Osteocyte (in vitro differentiated cells): ENCODE measurements at regions not wholly inside any gene's neighbourhood (a gene's known extent, or its start where the extent isn't known, plus 50 kb on each side); places are given as distances from the start of the nearest gene placed in this dataset.

Experiments used
- DNase-seq: peaks from one replicate; pipeline ENCODE4 v3.0.0; 2021; ENCODE audit warnings: mixed read lengths; ENCODE audit not compliant: unreplicated experiment; ENCODE audit errors: extremely low spot score
- H3K27ac Mint-ChIP-seq: one replicate; pipeline ENCODE4 v1.8.0; 2021; ENCODE audit warnings: mild to moderate bottlenecking, mixed read lengths; ENCODE audit not compliant: unreplicated experiment
- H3K27me3 Mint-ChIP-seq: one replicate; pipeline ENCODE4 v1.8.0; 2021; ENCODE audit warnings: mixed read lengths; ENCODE audit not compliant: unreplicated experiment
- H3K36me3 Mint-ChIP-seq: one replicate; pipeline ENCODE4 v1.8.0; 2021; ENCODE audit warnings: mixed read lengths; ENCODE audit not compliant: unreplicated experiment
- H3K4me1 Mint-ChIP-seq: one replicate; pipeline ENCODE4 v1.8.0; 2021; ENCODE audit warnings: mixed read lengths; ENCODE audit not compliant: unreplicated experiment
- H3K4me3 Mint-ChIP-seq: one replicate; pipeline ENCODE4 v1.8.0; 2021; ENCODE audit warnings: mild to moderate bottlenecking, moderate library complexity, mixed read lengths; ENCODE audit not compliant: unreplicated experiment
- H3K9me3 Mint-ChIP-seq: one replicate; pipeline ENCODE4 v1.8.0; 2021; ENCODE audit warnings: mixed read lengths; ENCODE audit not compliant: unreplicated experiment
- CTCF ChIP-seq: fragments of 200-600 bp; sonication (generic); IDR thresholded peaks from 2 replicates; pipeline ENCODE4 v1.5.0; 2021; ENCODE audit warnings: antibody characterized with exemption, mild to moderate bottlenecking, moderate library complexity

GRCh38 chr2:204363513-204363912 is 181.8 kb upstream of the PARD3B start:
- H3K9me3 Mint-ChIP-seq: no peaks in the 10 kb centered on the region
- H3K36me3 Mint-ChIP-seq: no peaks in the 10 kb centered on the region
- peaks cover 5% of the 10 kb centered on the region for H3K4me1 Mint-ChIP-seq
- no peak for DNase-seq
- no peak overlapping the region for H3K27ac Mint-ChIP-seq
- no peak for TF ChIP-seq CTCF
- no peaks in the 10 kb centered on the region for H3K27me3 Mint-ChIP-seq
- no peak overlapping the region for H3K4me3 Mint-ChIP-seq

GRCh38 chr2:204364860-204365535 is 180.3 kb upstream of the PARD3B start:
- Mint-ChIP-seq H3K9me3 (no peaks in the 10 kb centered on the region), H3K27me3 (no peaks in the 10 kb centered on the region), H3K4me1 (peaks cover 6% of the 10 kb centered on the region), H3K36me3 (no peaks in the 10 kb centered on the region), H3K4me3 (no peak overlapping the region), H3K27ac (no peak overlapping the region)
- no peak for DNase-seq
- no peak for TF ChIP-seq CTCF

- Mint-ChIP-seq H3K9me3 (no peaks in the 10 kb centered on the region), H3K36me3 (no peaks in the 10 kb centered on the region), H3K4me3 (no peak overlapping the region), H3K4me1 (peaks cover 7% of the 10 kb centered on the region), H3K27ac (no peak overlapping the region), H3K27me3 (no peaks in the 10 kb centered on the region)
- DNase-seq: no peak
- no peak for TF ChIP-seq CTCF
These were observed 179.5 kb upstream of the PARD3B start for GRCh38 chr2:204365811-204366210.

- Mint-ChIP-seq H3K27me3 (no peaks in the 10 kb centered on the region), H3K9me3 (no peaks in the 10 kb centered on the region), H3K36me3 (no peaks in the 10 kb centered on the region), H3K4me1 (peaks cover 7% of the 10 kb centered on the region), H3K27ac (no peak overlapping the region), H3K4me3 (no peak overlapping the region)
- no peak for TF ChIP-seq CTCF
- DNase-seq: no peak
These were observed 177.8 kb upstream of the PARD3B start for GRCh38 chr2:204367466-204367865.

GRCh38 chr2:204370172-204370718 is 175.0 kb upstream of the PARD3B start:
- no peak for TF ChIP-seq CTCF

More at GRCh38 chr2:204370172-204370718, 175.0 kb upstream of the PARD3B start:
- no peaks in the 10 kb centered on the region for H3K36me3 Mint-ChIP-seq
- H3K27me3 Mint-ChIP-seq: no peaks in the 10 kb centered on the region
- no peak for DNase-seq
- peaks cover 7% of the 10 kb centered on the region for H3K4me1 Mint-ChIP-seq
- H3K27ac Mint-ChIP-seq: no peak overlapping the region
- H3K4me3 Mint-ChIP-seq: no peak overlapping the region
- no peaks in the 10 kb centered on the region for H3K9me3 Mint-ChIP-seq
